ENCODE measurements at regions not wholly inside any gene's neighbourhood (a gene's known extent, or its start where the extent isn't known, plus 50 kb on each side); places are given as distances from the start of the nearest gene placed in this dataset.

GRCh38 chr13:112182251-112182650, 115.3 kb downstream of the SOX1 start:
- Mint-ChIP-seq H3K36me3 (ENCODE audit: low read depth) (no peaks in the 10 kb centered on the region), H3K27me3 (ENCODE audit: low read depth) (no peaks in the 10 kb centered on the region), H3K9me3 (peaks cover 1% of the 10 kb centered on the region), H3K4me1 (ENCODE audit: low read depth) (no peaks in the 10 kb centered on the region), H3K27ac (no peak overlapping the region), H3K4me3 (no peak overlapping the region)
- intact Hi-C loops (cut with micrococcal nuclease), result no loop called here
- DNase-seq, result no peak
- CTCF ChIA-PET, result no interaction called here

DNA sequence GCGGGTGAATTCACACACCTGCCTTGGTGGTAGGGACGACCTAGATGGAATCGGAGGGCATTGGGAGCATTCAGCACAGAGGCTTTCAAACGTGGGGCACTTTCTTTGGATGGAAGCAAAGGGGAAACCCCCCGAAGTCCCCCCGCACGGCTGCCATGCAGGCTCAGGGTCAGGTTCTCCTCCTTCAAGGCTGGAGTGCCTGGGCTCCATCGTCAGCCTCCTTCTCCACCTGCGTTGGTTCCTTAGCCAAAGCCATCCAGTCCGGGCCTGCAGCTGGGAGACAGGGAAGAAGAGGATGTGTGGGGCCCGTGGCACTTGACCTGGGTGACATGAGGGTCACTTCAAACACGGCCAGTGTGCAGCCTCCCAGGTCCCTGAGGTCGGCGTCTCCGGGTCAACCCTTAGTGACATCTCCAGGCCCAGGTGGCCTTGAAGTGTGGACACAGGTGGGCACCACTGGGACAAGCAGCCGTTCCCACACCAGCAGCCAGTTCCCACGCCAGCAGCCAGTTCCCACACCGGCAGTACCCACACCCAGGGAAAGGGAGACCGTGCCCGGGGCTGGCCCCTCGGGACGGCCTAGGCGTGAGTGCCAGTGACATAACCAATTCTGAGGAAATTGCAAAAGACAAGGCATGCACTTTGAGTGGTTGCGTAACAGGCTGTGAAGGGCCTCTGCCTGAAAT, 116.0 kb downstream of the SOX1 start:
- H3K4me1 Mint-ChIP-seq (ENCODE audit: low read depth), result no peaks in the 10 kb centered on the region

GRCh38 chr13:112183532-112184090, 116.7 kb downstream of the SOX1 start:
- intact Hi-C loops (cut with micrococcal nuclease), result no loop called here
- H3K9me3 Mint-ChIP-seq, result peaks cover 1% of the 10 kb centered on the region
- no peak overlapping the region for H3K27ac Mint-ChIP-seq
- no peaks in the 10 kb centered on the region for H3K36me3 Mint-ChIP-seq (ENCODE audit: low read depth)
- H3K4me3 Mint-ChIP-seq, result no peak overlapping the region
- no peaks in the 10 kb centered on the region for H3K4me1 Mint-ChIP-seq (ENCODE audit: low read depth)
- DNase-seq, result no peak
- CTCF ChIA-PET, result no interaction called here
- H3K27me3 Mint-ChIP-seq (ENCODE audit: low read depth), result no peaks in the 10 kb centered on the region

More for the DNA sequence above, 116.0 kb downstream of the SOX1 start:
- CTCF ChIA-PET, result no interaction called here
- intact Hi-C loops (cut with micrococcal nuclease), result no loop called here
- Mint-ChIP-seq H3K9me3 (peaks cover 1% of the 10 kb centered on the region), H3K27me3 (ENCODE audit: low read depth) (no peaks in the 10 kb centered on the region), H3K27ac (no peak overlapping the region), H3K36me3 (ENCODE audit: low read depth) (no peaks in the 10 kb centered on the region), H3K4me3 (no peak overlapping the region)
- no peak for DNase-seq

GRCh38 chr13:112184261-112184660, 117.3 kb downstream of the SOX1 start:
- intact Hi-C loops (cut with micrococcal nuclease), result no loop called here
- H3K27ac Mint-ChIP-seq, result no peak overlapping the region
- CTCF ChIA-PET, result no interaction called here
- no peak for DNase-seq
- no peak overlapping the region for H3K4me3 Mint-ChIP-seq
- H3K36me3 Mint-ChIP-seq (ENCODE audit: low read depth), result no peaks in the 10 kb centered on the region
- H3K4me1 Mint-ChIP-seq (ENCODE audit: low read depth), result no peaks in the 10 kb centered on the region
- H3K27me3 Mint-ChIP-seq (ENCODE audit: low read depth), result no peaks in the 10 kb centered on the region
- peaks cover 1% of the 10 kb centered on the region for H3K9me3 Mint-ChIP-seq

- Mint-ChIP-seq H3K27ac (no peak overlapping the region), H3K4me1 (ENCODE audit: low read depth) (no peaks in the 10 kb centered on the region), H3K27me3 (ENCODE audit: low read depth) (no peaks in the 10 kb centered on the region), H3K4me3 (no peak overlapping the region), H3K9me3 (peaks cover 1% of the 10 kb centered on the region), H3K36me3 (ENCODE audit: low read depth) (no peaks in the 10 kb centered on the region)
- CTCF ChIA-PET, result no interaction called here
- intact Hi-C loops (cut with micrococcal nuclease), result no loop called here
- no peak for DNase-seq
These were observed 118.0 kb downstream of the SOX1 start for GRCh38 chr13:112184851-112185371.

GRCh38 chr13:112185466-112185865, 118.5 kb downstream of the SOX1 start:
- DNase-seq, result no peak
- H3K4me1 Mint-ChIP-seq (ENCODE audit: low read depth), result no peaks in the 10 kb centered on the region
- no peaks in the 10 kb centered on the region for H3K27me3 Mint-ChIP-seq (ENCODE audit: low read depth)
- H3K27ac Mint-ChIP-seq, result no peak overlapping the region
- CTCF ChIA-PET, result no interaction called here
- H3K9me3 Mint-ChIP-seq, result peaks cover 1% of the 10 kb centered on the region
- no peaks in the 10 kb centered on the region for H3K36me3 Mint-ChIP-seq (ENCODE audit: low read depth)
- H3K4me3 Mint-ChIP-seq, result no peak overlapping the region
- intact Hi-C loops (cut with micrococcal nuclease), result no loop called here

DNA sequence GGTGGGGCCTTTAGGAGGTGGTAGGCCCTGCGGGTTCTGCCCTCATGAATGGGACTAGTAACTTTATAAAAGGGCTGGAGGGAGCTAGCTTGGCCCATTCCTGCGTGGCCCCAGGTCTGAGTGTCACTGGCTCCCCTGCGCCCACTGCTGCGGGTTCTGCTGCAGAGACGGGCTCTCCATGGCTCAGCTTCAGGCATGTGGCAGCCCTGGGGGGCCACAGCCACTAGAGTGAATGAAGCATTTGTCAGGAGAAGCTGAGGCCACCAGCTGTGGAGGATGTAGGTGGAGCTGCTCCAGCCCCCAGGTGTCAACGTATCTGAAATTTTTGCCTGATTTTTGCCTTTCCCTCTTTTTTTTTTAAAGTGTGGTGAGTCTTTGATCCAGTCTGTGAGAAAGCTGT, 119.1 kb downstream of the SOX1 start:
- no peak overlapping the region for H3K4me3 Mint-ChIP-seq
- H3K27me3 Mint-ChIP-seq (ENCODE audit: low read depth), result no peaks in the 10 kb centered on the region
- H3K9me3 Mint-ChIP-seq, result peaks cover 1% of the 10 kb centered on the region
- DNase-seq, result no peak
- H3K27ac Mint-ChIP-seq, result no peak overlapping the region
- no peaks in the 10 kb centered on the region for H3K4me1 Mint-ChIP-seq (ENCODE audit: low read depth)
- H3K36me3 Mint-ChIP-seq (ENCODE audit: low read depth), result no peaks in the 10 kb centered on the region
- intact Hi-C loops (cut with micrococcal nuclease), result no loop called here
- CTCF ChIA-PET, result no interaction called here

- no peak for DNase-seq
- Mint-ChIP-seq H3K36me3 (ENCODE audit: low read depth) (no peaks in the 10 kb centered on the region), H3K4me1 (ENCODE audit: low read depth) (no peaks in the 10 kb centered on the region), H3K27me3 (ENCODE audit: low read depth) (no peaks in the 10 kb centered on the region), H3K27ac (no peak overlapping the region), H3K4me3 (no peak overlapping the region), H3K9me3 (peaks cover 7% of the 10 kb centered on the region)
- CTCF ChIA-PET, result no interaction called here
- intact Hi-C loops (cut with micrococcal nuclease), result no loop called here
These were observed 120.8 kb downstream of the SOX1 start for GRCh38 chr13:112187527-112188297.

GRCh38 chr13:112188298-112188610, 121.3 kb downstream of the SOX1 start:
- no peak for DNase-seq
- CTCF ChIA-PET, result no interaction called here
- no peak overlapping the region for H3K27ac Mint-ChIP-seq
- intact Hi-C loops (cut with micrococcal nuclease), result no loop called here
- H3K4me1 Mint-ChIP-seq (ENCODE audit: low read depth), result no peaks in the 10 kb centered on the region
- H3K9me3 Mint-ChIP-seq, result peaks cover 7% of the 10 kb centered on the region
- no peaks in the 10 kb centered on the region for H3K36me3 Mint-ChIP-seq (ENCODE audit: low read depth)
- no peak overlapping the region for H3K4me3 Mint-ChIP-seq
- no peaks in the 10 kb centered on the region for H3K27me3 Mint-ChIP-seq (ENCODE audit: low read depth)

- intact Hi-C loops (cut with micrococcal nuclease), result no loop called here
- no peak for DNase-seq
- H3K9me3 Mint-ChIP-seq, result peaks cover 6% of the 10 kb centered on the region
- CTCF ChIA-PET, result no interaction called here
- H3K4me3 Mint-ChIP-seq, result no peak overlapping the region
- H3K27ac Mint-ChIP-seq, result no peak overlapping the region
- no peaks in the 10 kb centered on the region for H3K27me3 Mint-ChIP-seq (ENCODE audit: low read depth)
- H3K36me3 Mint-ChIP-seq (ENCODE audit: low read depth), result no peaks in the 10 kb centered on the region
- H3K4me1 Mint-ChIP-seq (ENCODE audit: low read depth), result no peaks in the 10 kb centered on the region
These were observed 126.7 kb downstream of the SOX1 start for GRCh38 chr13:112193463-112194166.

GRCh38 chr13:112194167-112194530, 127.2 kb downstream of the SOX1 start:
- Mint-ChIP-seq H3K9me3 (peaks cover 6% of the 10 kb centered on the region), H3K36me3 (ENCODE audit: low read depth) (no peaks in the 10 kb centered on the region), H3K27ac (no peak overlapping the region), H3K4me1 (ENCODE audit: low read depth) (no peaks in the 10 kb centered on the region), H3K27me3 (ENCODE audit: low read depth) (no peaks in the 10 kb centered on the region), H3K4me3 (no peak overlapping the region)
- CTCF ChIA-PET, result no interaction called here
- intact Hi-C loops (cut with micrococcal nuclease), result no loop called here
- DNase-seq, result no peak

- no peaks in the 10 kb centered on the region for H3K4me1 Mint-ChIP-seq (ENCODE audit: low read depth)
- H3K4me3 Mint-ChIP-seq, result no peak overlapping the region
- CTCF ChIA-PET, result no interaction called here
- H3K36me3 Mint-ChIP-seq (ENCODE audit: low read depth), result no peaks in the 10 kb centered on the region
- no peaks in the 10 kb centered on the region for H3K27me3 Mint-ChIP-seq (ENCODE audit: low read depth)
- no peak overlapping the region for H3K27ac Mint-ChIP-seq
- no peak for DNase-seq
- H3K9me3 Mint-ChIP-seq, result peaks cover 6% of the 10 kb centered on the region
- intact Hi-C loops (cut with micrococcal nuclease), result no loop called here
These were observed 127.6 kb downstream of the SOX1 start for GRCh38 chr13:112194579-112194978.
